Spleen (tissue), 11 donors: ENCODE measurements at regions not wholly inside any gene's neighbourhood (a gene's known extent, or its start where the extent isn't known, plus 50 kb on each side); places are given as distances from the start of the nearest gene placed in this dataset.

Experiments
- DNase-seq: peaks from one replicate; pipeline ENCODE4 v3.0.0-alpha.2; 2020
- H3K27ac ChIP-seq, 8 donors: fragments of 200-600 bp; sonication (generic) in 7 of 8; 1 replicate in 4 of 8; 2 replicates in 4 of 8; pipeline versions ENCODE4 v1.5.0 to v1.8.0; 2016 to 2021; ENCODE audit warnings: inconsistent platforms in 4 of 8, mild to moderate bottlenecking in 4 of 8, moderate library complexity in 1 of 8
- H3K27me3 ChIP-seq, 7 donors: fragments of 200-600 bp; sonication (generic) in 6 of 7; replicated peaks in 1 of 7; 1 replicate in 4 of 7; 2 replicates in 3 of 7; pipeline versions ENCODE4 v1.5.0 to v1.8.0; 2016 to 2021; ENCODE audit warnings: inconsistent platforms in 3 of 7, mild to moderate bottlenecking in 1 of 7
- H3K36me3 ChIP-seq, 6 donors: fragments of 200-600 bp; sonication (generic) in 5 of 6; 1 replicate in 4 of 6; 2 replicates in 2 of 6; pipeline versions ENCODE4 v1.5.0 to v1.8.0; 2016 to 2021; ENCODE audit warnings: inconsistent platforms in 2 of 6
- H3K4me1 ChIP-seq, 6 donors: fragments of 200-600 bp; sonication (generic) in 5 of 6; 1 replicate in 3 of 6; 2 replicates in 3 of 6; pipeline versions ENCODE4 v1.5.0 to v1.8.0; 2016 to 2021; ENCODE audit warnings: inconsistent platforms in 3 of 6
- H3K4me3 ChIP-seq, 8 donors: fragments of 200-600 bp; sonication (generic) in 7 of 8; 1 replicate in 4 of 8; 2 replicates in 4 of 8; pipeline versions ENCODE4 v1.5.0 to v1.8.0; 2016 to 2021; ENCODE audit warnings: inconsistent platforms in 4 of 8, mild to moderate bottlenecking in 4 of 8, moderate library complexity in 2 of 8
- H3K9me3 ChIP-seq, 8 donors: fragments of 200-600 bp; sonication (generic) in 7 of 8; 1 replicate in 4 of 8; 2 replicates in 4 of 8; pipeline versions ENCODE4 v1.5.0 to v1.8.0; 2016 to 2021; ENCODE audit warnings: inconsistent platforms in 4 of 8
- CTCF ChIP-seq, 11 experiments: fragments of 200-600 bp in 7 of 11; fragments of 450-650 bp in 4 of 11; sonication (generic) in 4 of 11; IDR thresholded peaks in 8 of 11; conservative IDR thresholded peaks in 3 of 11; 1 replicate in 7 of 11; 2 replicates in 4 of 11; pipeline versions ENCODE4 v1.4.0 to v1.8.0; 2016 to 2021; ENCODE audit warnings: antibody characterized with exemption in 11 of 11, inconsistent platforms in 4 of 11, mild to moderate bottlenecking in 1 of 11
- POLR2A ChIP-seq, 3 donors: fragments of 450-650 bp; IDR thresholded peaks; one replicate each; pipeline ENCODE4 v1.5.1; 2017; ENCODE audit warnings: antibody characterized with exemption in 3 of 3, mild to moderate bottlenecking in 1 of 3
- POLR2AphosphoS5 ChIP-seq, 3 donors: sonication (generic); formaldehyde crosslinking; IDR thresholded peaks; one replicate each; pipeline ENCODE4 v1.5.1; 2017; ENCODE audit warnings: antibody characterized with exemption in 3 of 3
- WGBS, 5 donors: extraction: QIAGEN DNeasy Blood & Tissue Kit in 3 of 5; methylation state at CpG; one replicate each; pipeline versions ENCODE4 v1.1.5 to v1.1.7; 2013 to 2018; 5-methylcytosine and 5-hydroxymethylcytosine counted together
- intact Hi-C: fragments of 100-400 bp; cut with DNase I; formaldehyde crosslinking; loops from one replicate; pipeline ENCODE4 v1.15.0; 2023; ENCODE audit warnings: low total_unique reads
- donor health status: healthy with polysubstance abuse.
- donor health status: DM: no; HTN: no; CAD: no; lungs with moderate emphysema.
- donor health status: DM: no; HTN: no; CAD: no.
- donor health status: Bipolar disorder and iron deficiency.
- donor health status: healthy.
- donor health status: DM: no; HTN: no; CAD: no.
- donor health status: DM: yes; HTN: yes; CAD: no.

GRCh38 chr2:171241771-171242170 lies 81.1 kb upstream of the TLK1 start:
- no peak overlapping the region for H3K4me3 ChIP-seq
- peaks cover 0 to 31% (median 0%) of the 10 kb centered on the region in 6 donors for H3K4me1 ChIP-seq
- H3K27me3 ChIP-seq, result no peaks in the 10 kb centered on the region
- TF ChIP-seq POLR2AphosphoS5 (IDR thresholded peaks at IDR 0.05) (no peak), CTCF (IDR thresholded peaks at IDR 0.05 in 8 of 11, conservative IDR thresholded peaks at IDR 0.05 in 3 of 11) (no peak), POLR2A (IDR thresholded peaks at IDR 0.05) (no peak)
- H3K9me3 ChIP-seq, result peaks cover 0 to 21% (median 13%) of the 10 kb centered on the region in 8 donors
- 87 to 94% (median 92%) methylated on average over 1 of the region's 1 CpG for WGBS, 5 donors
- no peak for DNase-seq
- intact Hi-C loops, result no loop called here
- H3K27ac ChIP-seq, result no peak overlapping the region
- no peaks in the 10 kb centered on the region for H3K36me3 ChIP-seq

- no peaks in the 10 kb centered on the region for H3K36me3 ChIP-seq
- WGBS, 5 donors, result 45 to 74% (median 57%) methylated on average over 4 of the region's 4 CpGs
- intact Hi-C loops, result no loop called here
- H3K4me3 ChIP-seq, result no peak overlapping the region
- no peaks in the 10 kb centered on the region for H3K27me3 ChIP-seq
- peaks cover 0 to 17% (median 0%) of the 10 kb centered on the region in 6 donors for H3K4me1 ChIP-seq
- peak overlapping the region in 2 of 8 donors; percentile 58 to 78 for H3K27ac ChIP-seq
- TF ChIP-seq CTCF (IDR thresholded peaks at IDR 0.05 in 8 of 11, conservative IDR thresholded peaks at IDR 0.05 in 3 of 11), result no peak
- no peaks in the 10 kb centered on the region for H3K9me3 ChIP-seq
- no peak for DNase-seq
Measured at GRCh38 chr2:171238946-171239345, 78.3 kb upstream of the TLK1 start.

- H3K9me3 ChIP-seq, result no peaks in the 10 kb centered on the region
- no peak for DNase-seq
- H3K27me3 ChIP-seq, result no peaks in the 10 kb centered on the region
- intact Hi-C loops, result no loop called here
- H3K27ac ChIP-seq, result peak overlapping the region in 2 of 8 donors; percentile 58 to 78
- H3K4me1 ChIP-seq, result peaks cover 0 to 17% (median 0%) of the 10 kb centered on the region in 6 donors
- no peaks in the 10 kb centered on the region for H3K36me3 ChIP-seq
- no peak overlapping the region for H3K4me3 ChIP-seq
- no peak for TF ChIP-seq CTCF (IDR thresholded peaks at IDR 0.05 in 8 of 11, conservative IDR thresholded peaks at IDR 0.05 in 3 of 11)
- TF ChIP-seq POLR2AphosphoS5 (IDR thresholded peaks at IDR 0.05), result no peak
- TF ChIP-seq POLR2A (IDR thresholded peaks at IDR 0.05), result no peak
- WGBS, 5 donors, result 45 to 63% (median 57%) methylated on average over 5 of the region's 5 CpGs
Measured at GRCh38 chr2:171237751-171238505, 77.2 kb upstream of the TLK1 start.

GRCh38 chr2:171235262-171235881 lies 74.7 kb upstream of the TLK1 start:
- WGBS, 5 donors, result 88 to 92% (median 90%) methylated on average over 8 of the region's 8 CpGs
- TF ChIP-seq POLR2A (IDR thresholded peaks at IDR 0.05) (no peak), POLR2AphosphoS5 (IDR thresholded peaks at IDR 0.05) (no peak), CTCF (IDR thresholded peaks at IDR 0.05 in 8 of 11, conservative IDR thresholded peaks at IDR 0.05 in 3 of 11) (no peak)
- H3K36me3 ChIP-seq, result no peaks in the 10 kb centered on the region
- peaks cover 0 to 17% (median 0%) of the 10 kb centered on the region in 6 donors for H3K4me1 ChIP-seq
- H3K9me3 ChIP-seq, result no peaks in the 10 kb centered on the region
- no peaks in the 10 kb centered on the region for H3K27me3 ChIP-seq
- no peak overlapping the region for H3K4me3 ChIP-seq
- intact Hi-C loops, result no loop called here
- H3K27ac ChIP-seq, result no peak overlapping the region
- no peak for DNase-seq
